ENCODE measurements at regions not wholly inside any gene's neighbourhood (a gene's known extent, or its start where the extent isn't known, plus 50 kb on each side); places are given as distances from the start of the nearest gene placed in this dataset.

- Histone ChIP-seq H3K79me2 (ENCODE audit: control insufficient read depth, insufficient read depth, low read length) (no peaks in the 10 kb centered on the region), H3K9ac (ENCODE audit: low read length) (no peak overlapping the region), H3K27me3 (replicated peaks in 1 of 4; ENCODE audit: control extremely low read depth in 1 of 4, control insufficient read depth in 3 of 4, insufficient read depth in 4 of 4, low read length in 3 of 4) (no peaks in the 10 kb centered on the region), H3K36me3 (replicated peaks in 1 of 2; ENCODE audit: control extremely low read depth in 1 of 2, control insufficient read depth in 1 of 2, extremely low read depth in 1 of 2, insufficient read depth in 2 of 2, low read length in 1 of 2) (no peaks in the 10 kb centered on the region), H3K27ac (ENCODE audit: low read length in 2 of 2) (no peak overlapping the region), H3K4me1 (ENCODE audit: control insufficient read depth in 2 of 2, insufficient read depth in 2 of 2, low read length in 2 of 2) (no peaks in the 10 kb centered on the region), H2AFZ (ENCODE audit: insufficient read depth, low read depth, low read length, poor library complexity, severe bottlenecking) (no peak overlapping the region), H3K4me3 (ENCODE audit: control extremely low read depth in 1 of 5, extremely low read depth in 1 of 5, insufficient read depth in 1 of 5, low read depth in 2 of 5, low read length in 4 of 5) (no peak overlapping the region), H4K20me1 (ENCODE audit: control insufficient read depth, insufficient read depth, low read length, poor library complexity, severe bottlenecking) (no peaks in the 10 kb centered on the region), H3K9me3 (ENCODE audit: control extremely low read depth in 1 of 3, control insufficient read depth in 2 of 3, insufficient read depth in 1 of 3, low read length in 2 of 3) (peaks cover 0 to 8% (median 3%) of the 10 kb centered on the region in 3 donors), H3K4me2 (replicated peaks; ENCODE audit: low read depth, low read length, poor library complexity, severe bottlenecking) (no peak overlapping the region)
- intact Hi-C loops (cut with micrococcal nuclease): no loop called here
- Mint-ChIP-seq H3K27me3 (peaks cover 6% of the 10 kb centered on the region), H3K4me1 (no peaks in the 10 kb centered on the region), H3K9me3 (ENCODE audit: insufficient read depth) (peaks cover 4% of the 10 kb centered on the region), H3K4me3 (no peak overlapping the region), H3K27ac (no peak overlapping the region)
- TF ChIP-seq EZH2 (IDR thresholded peaks at IDR 0.05; ENCODE audit: borderline replicate concordance, insufficient read depth, low read depth, low read length, poor library complexity, severe bottlenecking): no peak
- TF ChIP-seq CTCF (IDR thresholded peaks at IDR 0.05): no peak
- POLR2A ChIA-PET: no interaction called here
- DNase-seq (no peak), ATAC-seq (ENCODE audit: low read depth) (no peak)
- CTCF ChIA-PET: no interaction called here
Observed at GRCh38 chr11:121800240-121800639, 315.8 kb downstream of the BLID start.

GRCh38 chr11:121797496-121797895 is 318.5 kb downstream of the BLID start:
- no CpG with 5 or more reads among the region's 3 CpGs for WGBS (ENCODE audit: insufficient coverage)
- CTCF ChIA-PET: no interaction called here

More at GRCh38 chr11:121797496-121797895, 318.5 kb downstream of the BLID start:
- Mint-ChIP-seq H3K4me1 (no peaks in the 10 kb centered on the region), H3K9me3 (ENCODE audit: insufficient read depth) (peaks cover 4% of the 10 kb centered on the region), H3K27ac (no peak overlapping the region), H3K4me3 (no peak overlapping the region), H3K27me3 (peaks cover 12% of the 10 kb centered on the region)
- H3K36me3 ChIP-seq (replicated peaks in 1 of 2; ENCODE audit: control extremely low read depth in 1 of 2, control insufficient read depth in 1 of 2, extremely low read depth in 1 of 2, insufficient read depth in 2 of 2, low read length in 1 of 2): no peaks in the 10 kb centered on the region
- no peak for DNase-seq
- intact Hi-C loops (cut with micrococcal nuclease): no loop called here
- TF ChIP-seq EZH2 (IDR thresholded peaks at IDR 0.05; ENCODE audit: borderline replicate concordance, insufficient read depth, low read depth, low read length, poor library complexity, severe bottlenecking): no peak
- no peak for TF ChIP-seq CTCF (IDR thresholded peaks at IDR 0.05)
- POLR2A ChIA-PET: no interaction called here
- no peaks in the 10 kb centered on the region for H3K27me3 ChIP-seq (replicated peaks in 1 of 4; ENCODE audit: control extremely low read depth in 1 of 4, control insufficient read depth in 3 of 4, insufficient read depth in 4 of 4, low read length in 3 of 4)
- no peak for ATAC-seq (ENCODE audit: low read depth)
- H3K4me2 ChIP-seq (replicated peaks; ENCODE audit: low read depth, low read length, poor library complexity, severe bottlenecking): no peak overlapping the region
- H3K79me2 ChIP-seq (ENCODE audit: control insufficient read depth, insufficient read depth, low read length): no peaks in the 10 kb centered on the region
- no peak overlapping the region for H2AFZ ChIP-seq (ENCODE audit: insufficient read depth, low read depth, low read length, poor library complexity, severe bottlenecking)
- peaks cover 0 to 8% (median 8%) of the 10 kb centered on the region in 3 donors for H3K9me3 ChIP-seq (ENCODE audit: control extremely low read depth in 1 of 3, control insufficient read depth in 2 of 3, insufficient read depth in 1 of 3, low read length in 2 of 3)
- H4K20me1 ChIP-seq (ENCODE audit: control insufficient read depth, insufficient read depth, low read length, poor library complexity, severe bottlenecking): no peaks in the 10 kb centered on the region
- no peak overlapping the region for H3K27ac ChIP-seq (ENCODE audit: low read length in 2 of 2)
- no peak overlapping the region for H3K9ac ChIP-seq (ENCODE audit: low read length)
- no peaks in the 10 kb centered on the region for H3K4me1 ChIP-seq (ENCODE audit: control insufficient read depth in 2 of 2, insufficient read depth in 2 of 2, low read length in 2 of 2)
- no peak overlapping the region for H3K4me3 ChIP-seq (ENCODE audit: control extremely low read depth in 1 of 5, extremely low read depth in 1 of 5, insufficient read depth in 1 of 5, low read depth in 2 of 5, low read length in 4 of 5)
